GM11168 (cell line): ENCODE measurements at regions not wholly inside any gene's neighbourhood (a gene's known extent, or its start where the extent isn't known, plus 50 kb on each side); places are given as distances from the start of the nearest gene placed in this dataset.
"Not testable (repeated sequence)": the region's sequence is repeated elsewhere in the genome, so short reads cannot be mapped to it uniquely, and the experiment has no call there.

Experiments used
- in situ Hi-C: fragments of 300-500 bp; cut with MboI; formaldehyde crosslinking; loops from one replicate; pipeline ENCODE4 v1.12.0; 2022; ENCODE audit warnings: low sequenced_read_pairs; ENCODE audit not compliant: unreplicated experiment

- in situ Hi-C loops: no loop called here
These were observed 157.0 kb upstream of the SMIM31 start for GRCh38 chr4:164596927-164597326.

- in situ Hi-C loops: no loop called here
These were observed 152.3 kb upstream of the SMIM31 start for GRCh38 chr4:164601653-164602052.

- in situ Hi-C loops: not testable (repeated sequence)
These were observed 148.1 kb upstream of the SMIM31 start for GRCh38 chr4:164605791-164606190.

GRCh38 chr4:164606478-164606877 lies 147.5 kb upstream of the SMIM31 start:
- in situ Hi-C loops: no loop called here

- in situ Hi-C loops: no loop called here
These were observed 140.7 kb upstream of the SMIM31 start for GRCh38 chr4:164613256-164613655.

- in situ Hi-C loops: no loop called here
These were observed 140.1 kb upstream of the SMIM31 start for GRCh38 chr4:164613792-164614191.

GRCh38 chr4:164614329-164614728 lies 139.6 kb upstream of the SMIM31 start:
- in situ Hi-C loops: no loop called here

GRCh38 chr4:164614999-164615398 lies 138.9 kb upstream of the SMIM31 start:
- in situ Hi-C loops: no loop called here

- in situ Hi-C loops: no loop called here
These were observed 138.0 kb upstream of the SMIM31 start for GRCh38 chr4:164615964-164616363.

- in situ Hi-C loops: no loop called here
These were observed 137.0 kb upstream of the SMIM31 start for GRCh38 chr4:164616961-164617360.

GRCh38 chr4:164617426-164617825 lies 136.5 kb upstream of the SMIM31 start:
- in situ Hi-C loops: no loop called here

- in situ Hi-C loops: no loop called here
These were observed 136.0 kb upstream of the SMIM31 start for GRCh38 chr4:164617911-164618310.

GRCh38 chr4:164621886-164622521 lies 131.9 kb upstream of the SMIM31 start:
- in situ Hi-C loops: no loop called here

GRCh38 chr4:164623099-164623498 lies 130.8 kb upstream of the SMIM31 start:
- in situ Hi-C loops: no loop called here

- in situ Hi-C loops: no loop called here
These were observed 114.9 kb upstream of the SMIM31 start for GRCh38 chr4:164639001-164639400.

GRCh38 chr4:164648151-164648848 lies 105.6 kb upstream of the SMIM31 start:
- in situ Hi-C loops: no loop called here

GRCh38 chr4:164648849-164649212 lies 105.1 kb upstream of the SMIM31 start:
- in situ Hi-C loops: no loop called here

- in situ Hi-C loops: no loop called here
These were observed 94.2 kb upstream of the SMIM31 start for GRCh38 chr4:164659765-164660164.

GRCh38 chr4:164676152-164676551 lies 77.8 kb upstream of the SMIM31 start:
- in situ Hi-C loops: not testable (repeated sequence)

GRCh38 chr4:164683040-164683439 lies 70.9 kb upstream of the SMIM31 start:
- in situ Hi-C loops: no loop called here

GRCh38 chr4:164695650-164696049 lies 58.3 kb upstream of the SMIM31 start:
- in situ Hi-C loops: no loop called here

GRCh38 chr4:164700471-164700870 lies 53.5 kb upstream of the SMIM31 start:
- in situ Hi-C loops: no loop called here
